Esophagus muscularis mucosa (tissue), 4 donors: ENCODE measurements at regions not wholly inside any gene's neighbourhood (a gene's known extent, or its start where the extent isn't known, plus 50 kb on each side); places are given as distances from the start of the nearest gene placed in this dataset.
"Not testable (repeated sequence)": the region's sequence is repeated elsewhere in the genome, so short reads cannot be mapped to it uniquely, and the experiment has no call there.

Source experiments
- EP300 ChIP-seq: sonication (generic); formaldehyde crosslinking; IDR thresholded peaks from one replicate; pipeline ENCODE4 v1.6.1; 2017; ENCODE audit warnings: antibody characterized with exemption
- POLR2A ChIP-seq: fragments of 450-650 bp; IDR thresholded peaks from one replicate; pipeline ENCODE4 v1.6.1; 2017; ENCODE audit warnings: antibody characterized with exemption, moderate library complexity, mild to moderate bottlenecking, low read depth
- TF ChIP-seq, protein P1 (sequence below), 3 experiments: fragments of 200-600 bp in 2 of 3; fragments of 450-650 bp in 1 of 3; sonication (generic) in 2 of 3; IDR thresholded peaks; one replicate each; pipeline ENCODE4 v1.5.1; 2017 to 2019; ENCODE audit warnings: antibody characterized with exemption in 3 of 3, mild to moderate bottlenecking in 2 of 3, moderate library complexity in 1 of 3

GRCh38 chr6:139998478-139998877, 624.0 kb upstream of the CITED2 start:
- TF ChIP-seq POLR2A, EP300: not testable (repeated sequence)
- TF ChIP-seq, protein P1, sequence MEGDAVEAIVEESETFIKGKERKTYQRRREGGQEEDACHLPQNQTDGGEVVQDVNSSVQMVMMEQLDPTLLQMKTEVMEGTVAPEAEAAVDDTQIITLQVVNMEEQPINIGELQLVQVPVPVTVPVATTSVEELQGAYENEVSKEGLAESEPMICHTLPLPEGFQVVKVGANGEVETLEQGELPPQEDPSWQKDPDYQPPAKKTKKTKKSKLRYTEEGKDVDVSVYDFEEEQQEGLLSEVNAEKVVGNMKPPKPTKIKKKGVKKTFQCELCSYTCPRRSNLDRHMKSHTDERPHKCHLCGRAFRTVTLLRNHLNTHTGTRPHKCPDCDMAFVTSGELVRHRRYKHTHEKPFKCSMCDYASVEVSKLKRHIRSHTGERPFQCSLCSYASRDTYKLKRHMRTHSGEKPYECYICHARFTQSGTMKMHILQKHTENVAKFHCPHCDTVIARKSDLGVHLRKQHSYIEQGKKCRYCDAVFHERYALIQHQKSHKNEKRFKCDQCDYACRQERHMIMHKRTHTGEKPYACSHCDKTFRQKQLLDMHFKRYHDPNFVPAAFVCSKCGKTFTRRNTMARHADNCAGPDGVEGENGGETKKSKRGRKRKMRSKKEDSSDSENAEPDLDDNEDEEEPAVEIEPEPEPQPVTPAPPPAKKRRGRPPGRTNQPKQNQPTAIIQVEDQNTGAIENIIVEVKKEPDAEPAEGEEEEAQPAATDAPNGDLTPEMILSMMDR (IDR thresholded peaks at IDR 0.05), result not testable (repeated sequence)
